ENCODE measurements at regions not wholly inside any gene's neighbourhood (a gene's known extent, or its start where the extent isn't known, plus 50 kb on each side); places are given as distances from the start of the nearest gene placed in this dataset.

GRCh38 chr13:63167699-63168337, 1752.2 kb upstream of the PCDH20 start:
- TF ChIP-seq CTCF (IDR thresholded peaks at IDR 0.05) (no peak), POLR2A (IDR thresholded peaks at IDR 0.05) (no peak)
